Liver (tissue), 3 donors: ENCODE measurements at regions not wholly inside any gene's neighbourhood (a gene's known extent, or its start where the extent isn't known, plus 50 kb on each side); places are given as distances from the start of the nearest gene placed in this dataset.

Experiments used
- CTCF ChIP-seq: fragments of 150-350 bp; IDR thresholded peaks from 2 replicates; pipeline ENCODE4 v1.5.1; 2017; ENCODE audit warnings: improper control_type of control experiment, low read depth, low read length; ENCODE audit not compliant: missing input control
- SP1 ChIP-seq: IDR thresholded peaks from 2 replicates; pipeline ENCODE4 v1.6.1; 2018; ENCODE audit warnings: antibody characterized with exemption, mild to moderate bottlenecking
- donor health status: healthy.
- donor health status: healthy.

- TF ChIP-seq CTCF (no peak), SP1 (no peak)
These were observed 148.5 kb upstream of the TYRP1 start for GRCh38 chr9:12544700-12545099.
